ENCODE measurements at regions not wholly inside any gene's neighbourhood (a gene's known extent, or its start where the extent isn't known, plus 50 kb on each side); places are given as distances from the start of the nearest gene placed in this dataset.
"Not testable (repeated sequence)": the region's sequence is repeated elsewhere in the genome, so short reads cannot be mapped to it uniquely, and the experiment has no call there.

GRCh38 chr9:119884438-119884837 lies 515.2 kb upstream of the BRINP1 start:
- no peak for DNase-seq

- no peak for DNase-seq
Measured at GRCh38 chr9:119881898-119882297, 512.7 kb upstream of the BRINP1 start.

- no peak for DNase-seq
Measured at GRCh38 chr9:119880361-119880760, 511.1 kb upstream of the BRINP1 start.

GRCh38 chr9:119877306-119877705 lies 508.1 kb upstream of the BRINP1 start:
- DNase-seq = no peak

GRCh38 chr9:119873877-119874276 lies 504.6 kb upstream of the BRINP1 start:
- no peak for DNase-seq

GRCh38 chr9:119870251-119870650 lies 501.0 kb upstream of the BRINP1 start:
- DNase-seq = not testable (repeated sequence)

- DNase-seq = no peak
Measured at GRCh38 chr9:119868694-119869093, 499.5 kb upstream of the BRINP1 start.

GRCh38 chr9:119861842-119862241 lies 492.6 kb upstream of the BRINP1 start:
- DNase-seq = no peak

GRCh38 chr9:119859128-119859527 lies 489.9 kb upstream of the BRINP1 start:
- DNase-seq = no peak

GRCh38 chr9:119853126-119853525 lies 483.9 kb upstream of the BRINP1 start:
- no peak for DNase-seq

GRCh38 chr9:119852390-119852789 lies 483.2 kb upstream of the BRINP1 start:
- DNase-seq = no peak

- DNase-seq = no peak
Measured at GRCh38 chr9:119844431-119844830, 475.2 kb upstream of the BRINP1 start.

- DNase-seq = no peak
Measured at GRCh38 chr9:119841016-119841415, 471.8 kb upstream of the BRINP1 start.

- no peak for DNase-seq
Measured at GRCh38 chr9:119839888-119840287, 470.7 kb upstream of the BRINP1 start.

- no peak for DNase-seq
Measured at GRCh38 chr9:119838210-119838609, 469.0 kb upstream of the BRINP1 start.

- DNase-seq = no peak
Measured at GRCh38 chr9:119836036-119836435, 466.8 kb upstream of the BRINP1 start.

- no peak for DNase-seq
Measured at GRCh38 chr9:119834064-119834620, 464.9 kb upstream of the BRINP1 start.

- no peak for DNase-seq
Measured at GRCh38 chr9:119831309-119831708, 462.1 kb upstream of the BRINP1 start.

- no peak for DNase-seq
Measured at GRCh38 chr9:119829748-119830147, 460.5 kb upstream of the BRINP1 start.

GRCh38 chr9:119829186-119829585 lies 460.0 kb upstream of the BRINP1 start:
- no peak for DNase-seq

GRCh38 chr9:119827526-119827925 lies 458.3 kb upstream of the BRINP1 start:
- no peak for DNase-seq

- no peak for DNase-seq
Measured at GRCh38 chr9:119827126-119827525, 457.9 kb upstream of the BRINP1 start.

GRCh38 chr9:119818726-119819435 lies 449.6 kb upstream of the BRINP1 start:
- no peak for DNase-seq

GRCh38 chr9:119810645-119811429 lies 441.6 kb upstream of the BRINP1 start:
- peak; percentile 52 for DNase-seq

Measured in fibroblast of skin of right quadriceps (primary cell).